ENCODE measurements at regions not wholly inside any gene's neighbourhood (a gene's known extent, or its start where the extent isn't known, plus 50 kb on each side); places are given as distances from the start of the nearest gene placed in this dataset.

- WGBS (ENCODE audit: insufficient coverage), result 92% methylated on average over 14 of the region's 17 CpGs
- H3K27me3 Mint-ChIP-seq (ENCODE audit: low read depth in 2 of 2), result peaks cover 0 to 2% of the 10 kb centered on the region in 2 donors
- no peak for TF ChIP-seq CTCF (IDR thresholded peaks at IDR 0.05)
- H3K9me3 ChIP-seq (ENCODE audit: control insufficient read depth, insufficient read depth, low read length), result no peaks in the 10 kb centered on the region
- H3K36me3 Mint-ChIP-seq, result no peaks in the 10 kb centered on the region
- H3K4me3 Mint-ChIP-seq, result no peak overlapping the region
- H3K4me1 ChIP-seq (ENCODE audit: control insufficient read depth, insufficient read depth, low read length), result no peaks in the 10 kb centered on the region
- no peaks in the 10 kb centered on the region for H3K9me3 Mint-ChIP-seq
- H3K27ac ChIP-seq (ENCODE audit: low read length), result no peak overlapping the region
- ATAC-seq, result no peak
- no peak for DNase-seq
- no peaks in the 10 kb centered on the region for H3K36me3 ChIP-seq (ENCODE audit: control insufficient read depth, insufficient read depth, low read length)
- no peaks in the 10 kb centered on the region for H3K27me3 ChIP-seq (ENCODE audit: control insufficient read depth, insufficient read depth, low read length)
- intact Hi-C loops (cut with micrococcal nuclease), result no loop called here
- no peak overlapping the region for H3K4me3 ChIP-seq (ENCODE audit: low read length)
- no peak overlapping the region for H3K27ac Mint-ChIP-seq
- no peaks in the 10 kb centered on the region for H3K4me1 Mint-ChIP-seq
These were observed 527.9 kb downstream of the SHQ1 start for GRCh38 chr3:72320095-72320954.

GRCh38 chr3:72319194-72320094 is 528.8 kb downstream of the SHQ1 start:
- Mint-ChIP-seq H3K27me3 (ENCODE audit: low read depth in 2 of 2) (peaks cover 0 to 3% of the 10 kb centered on the region in 2 donors), H3K36me3 (no peaks in the 10 kb centered on the region), H3K4me3 (no peak overlapping the region), H3K4me1 (no peaks in the 10 kb centered on the region), H3K27ac (no peak overlapping the region), H3K9me3 (no peaks in the 10 kb centered on the region)
- no peak overlapping the region for H3K4me3 ChIP-seq (ENCODE audit: low read length)
- no peaks in the 10 kb centered on the region for H3K36me3 ChIP-seq (ENCODE audit: control insufficient read depth, insufficient read depth, low read length)
- H3K27me3 ChIP-seq (ENCODE audit: control insufficient read depth, insufficient read depth, low read length), result no peaks in the 10 kb centered on the region
- H3K4me1 ChIP-seq (ENCODE audit: control insufficient read depth, insufficient read depth, low read length), result no peaks in the 10 kb centered on the region
- intact Hi-C loops (cut with micrococcal nuclease), result no loop called here
- DNase-seq (no peak), ATAC-seq (no peak)
- no peaks in the 10 kb centered on the region for H3K9me3 ChIP-seq (ENCODE audit: control insufficient read depth, insufficient read depth, low read length)
- WGBS (ENCODE audit: insufficient coverage), result 66% methylated on average over 4 of the region's 6 CpGs
- H3K27ac ChIP-seq (ENCODE audit: low read length), result no peak overlapping the region
- TF ChIP-seq CTCF (IDR thresholded peaks at IDR 0.05), result no peak

- Mint-ChIP-seq H3K27ac (no peak overlapping the region), H3K4me3 (no peak overlapping the region), H3K36me3 (no peaks in the 10 kb centered on the region), H3K4me1 (no peaks in the 10 kb centered on the region), H3K9me3 (no peaks in the 10 kb centered on the region), H3K27me3 (ENCODE audit: low read depth in 2 of 2) (peaks cover 0 to 3% of the 10 kb centered on the region in 2 donors)
- no peak overlapping the region for H3K4me3 ChIP-seq (ENCODE audit: low read length)
- WGBS (ENCODE audit: insufficient coverage), result 86% methylated on average over 12 of the region's 12 CpGs
- H3K36me3 ChIP-seq (ENCODE audit: control insufficient read depth, insufficient read depth, low read length), result no peaks in the 10 kb centered on the region
- ATAC-seq (no peak), DNase-seq (no peak)
- H3K27ac ChIP-seq (ENCODE audit: low read length), result no peak overlapping the region
- H3K4me1 ChIP-seq (ENCODE audit: control insufficient read depth, insufficient read depth, low read length), result no peaks in the 10 kb centered on the region
- H3K27me3 ChIP-seq (ENCODE audit: control insufficient read depth, insufficient read depth, low read length), result no peaks in the 10 kb centered on the region
- no peak for TF ChIP-seq CTCF (IDR thresholded peaks at IDR 0.05)
- H3K9me3 ChIP-seq (ENCODE audit: control insufficient read depth, insufficient read depth, low read length), result no peaks in the 10 kb centered on the region
- intact Hi-C loops (cut with micrococcal nuclease), result no loop called here
These were observed 529.6 kb downstream of the SHQ1 start for GRCh38 chr3:72318504-72319193.
